ENCODE measurements at regions not wholly inside any gene's neighbourhood (a gene's known extent, or its start where the extent isn't known, plus 50 kb on each side); places are given as distances from the start of the nearest gene placed in this dataset.

- TF ChIP-seq, protein P1, sequence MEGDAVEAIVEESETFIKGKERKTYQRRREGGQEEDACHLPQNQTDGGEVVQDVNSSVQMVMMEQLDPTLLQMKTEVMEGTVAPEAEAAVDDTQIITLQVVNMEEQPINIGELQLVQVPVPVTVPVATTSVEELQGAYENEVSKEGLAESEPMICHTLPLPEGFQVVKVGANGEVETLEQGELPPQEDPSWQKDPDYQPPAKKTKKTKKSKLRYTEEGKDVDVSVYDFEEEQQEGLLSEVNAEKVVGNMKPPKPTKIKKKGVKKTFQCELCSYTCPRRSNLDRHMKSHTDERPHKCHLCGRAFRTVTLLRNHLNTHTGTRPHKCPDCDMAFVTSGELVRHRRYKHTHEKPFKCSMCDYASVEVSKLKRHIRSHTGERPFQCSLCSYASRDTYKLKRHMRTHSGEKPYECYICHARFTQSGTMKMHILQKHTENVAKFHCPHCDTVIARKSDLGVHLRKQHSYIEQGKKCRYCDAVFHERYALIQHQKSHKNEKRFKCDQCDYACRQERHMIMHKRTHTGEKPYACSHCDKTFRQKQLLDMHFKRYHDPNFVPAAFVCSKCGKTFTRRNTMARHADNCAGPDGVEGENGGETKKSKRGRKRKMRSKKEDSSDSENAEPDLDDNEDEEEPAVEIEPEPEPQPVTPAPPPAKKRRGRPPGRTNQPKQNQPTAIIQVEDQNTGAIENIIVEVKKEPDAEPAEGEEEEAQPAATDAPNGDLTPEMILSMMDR (IDR thresholded peaks at IDR 0.05): no peak
- TF ChIP-seq POLR2A (IDR thresholded peaks at IDR 0.05): no peak
Measured at GRCh38 chr4:27716693-27717430, 856.2 kb downstream of the STIM2 start.

Measured in heart left ventricle (tissue), 13 donors.